IMR-90 (cell line): ENCODE measurements at regions not wholly inside any gene's neighbourhood (a gene's known extent, or its start where the extent isn't known, plus 50 kb on each side); places are given as distances from the start of the nearest gene placed in this dataset.

Experiments used
- ATAC-seq: fragments of 200-7000 bp; cut with Tn5 transposase; 2 replicates; pipeline ENCODE4 v1.9.1; 2020; ENCODE audit warnings: low read depth, mild to moderate bottlenecking, moderate library complexity
- BruUV-seq: library from RNA; stranded (reverse); fragments of 400-500 nt; replicated peaks from 2 replicates; lab custom pipeline; 2021; lab: Mats Ljungman, UMichigan
- CTCF ChIA-PET: fragments of 300-600 bp; formaldehyde crosslinking; extraction: SDS; loops from one replicate; lab custom pipeline; 2021; ENCODE audit warnings: antibody characterized with exemption; lab: Yijun Ruan, JAX
- POLR2A ChIA-PET: fragments of 300-600 bp; sonication (Branson Sonifier 250); formaldehyde crosslinking; loops from one replicate; lab custom pipeline; 2022; ENCODE audit warnings: antibody characterized with exemption; ENCODE audit not compliant: unreplicated experiment; lab: Charles Lee
- DNase-seq: peaks from one replicate; pipeline ENCODE4 v3.0.0; 2013
- H2AFZ ChIP-seq: replicated peaks from 2 replicates; pipeline ENCODE3; 2013; ENCODE audit warnings: low read length, mild to moderate bottlenecking; ENCODE audit not compliant: poor library complexity
- H2AK5ac ChIP-seq: 2 replicates; pipeline ENCODE4 v1.6.1; 2013; ENCODE audit warnings: low read depth, low read length, inconsistent platforms
- H2AK9ac ChIP-seq: replicated peaks from 2 replicates; pipeline ENCODE3; 2013; ENCODE audit warnings: mild to moderate bottlenecking, low read depth, low read length, moderate library complexity; ENCODE audit not compliant: poor library complexity
- H2BK120ac ChIP-seq: 2 replicates; pipeline ENCODE4 v1.6.1; 2013; ENCODE audit warnings: low read depth, low read length, inconsistent platforms
- H2BK15ac ChIP-seq: 3 replicates; pipeline ENCODE4 v1.6.1; 2013; ENCODE audit warnings: low read depth, low read length, inconsistent platforms
- H2BK20ac ChIP-seq: 2 replicates; pipeline ENCODE4 v1.6.1; 2013; ENCODE audit warnings: low read depth, mild to moderate bottlenecking, inconsistent platforms, low read length, moderate library complexity
- H2BK5ac ChIP-seq: 2 replicates; pipeline ENCODE4 v1.6.1; 2013; ENCODE audit warnings: mild to moderate bottlenecking, low read depth, low read length, inconsistent platforms; ENCODE audit not compliant: poor library complexity, severe bottlenecking
- H3K14ac ChIP-seq: replicated peaks from 2 replicates; pipeline ENCODE4 v1.6.1; 2013; ENCODE audit warnings: low read depth, low read length, inconsistent platforms
- H3K18ac ChIP-seq: 2 replicates; pipeline ENCODE4 v1.6.1; 2013; ENCODE audit warnings: low read depth, low read length, control low read depth
- H3K23ac ChIP-seq: 2 replicates; pipeline ENCODE4 v1.6.1; 2013; ENCODE audit warnings: low read depth, low read length, inconsistent platforms
- H3K27ac ChIP-seq: 2 replicates; pipeline ENCODE4 v1.5.1; 2013; ENCODE audit warnings: mild to moderate bottlenecking, control low read depth, low read length; ENCODE audit not compliant: insufficient read depth
- H3K27me3 ChIP-seq: 2 replicates; pipeline ENCODE4 v1.6.1; 2013; ENCODE audit warnings: low read length; ENCODE audit not compliant: control insufficient read depth, insufficient read depth
- H3K36me3 ChIP-seq: 2 replicates; pipeline ENCODE4 v1.6.1; 2013; ENCODE audit warnings: low read length, mixed read lengths; ENCODE audit not compliant: control insufficient read depth, insufficient read depth
- H3K4ac ChIP-seq: 2 replicates; pipeline ENCODE4 v1.6.1; 2013; ENCODE audit warnings: low read depth, low read length, inconsistent platforms
- H3K4me1 ChIP-seq: 2 replicates; pipeline ENCODE4 v1.6.1; 2013; ENCODE audit warnings: low read length, mixed read lengths; ENCODE audit not compliant: control insufficient read depth, insufficient read depth
- H3K4me2 ChIP-seq: 2 replicates; pipeline ENCODE4 v1.6.1; 2013; ENCODE audit warnings: low read depth, mild to moderate bottlenecking, control low read depth, low read length, moderate library complexity
- H3K4me3 ChIP-seq: 2 replicates; pipeline ENCODE4 v1.5.1; 2013; ENCODE audit warnings: low read depth, mild to moderate bottlenecking, control low read depth, low read length, moderate library complexity; ENCODE audit not compliant: insufficient read depth
- H3K56ac ChIP-seq: 2 replicates; pipeline ENCODE4 v1.6.1; 2013; ENCODE audit warnings: low read length, inconsistent platforms; ENCODE audit not compliant: insufficient read depth; ENCODE audit errors: extremely low read depth
- H3K79me1 ChIP-seq, 2 experiments: 2 replicates each; pipeline ENCODE4 v1.6.1; 2013; ENCODE audit warnings: low read length in 2 of 2, inconsistent platforms in 1 of 2, low read depth in 1 of 2
- H3K9ac ChIP-seq: 2 replicates; pipeline ENCODE4 v1.6.1; 2013; ENCODE audit warnings: low read depth, low read length, control low read depth
- H3K9me1 ChIP-seq: 2 replicates; pipeline ENCODE4 v1.6.1; 2013; ENCODE audit warnings: low read length, inconsistent platforms; ENCODE audit not compliant: insufficient read depth
- H3K9me3 ChIP-seq: 2 replicates; pipeline ENCODE4 v1.6.1; 2013; ENCODE audit warnings: low read length; ENCODE audit not compliant: control insufficient read depth, insufficient read depth
- H4K20me1 ChIP-seq: 2 replicates; pipeline ENCODE4 v1.6.1; 2013; ENCODE audit warnings: low read length, inconsistent platforms; ENCODE audit not compliant: insufficient read depth
- H4K5ac ChIP-seq: 2 replicates; pipeline ENCODE4 v1.6.1; 2013; ENCODE audit warnings: mild to moderate bottlenecking, low read depth, low read length, control low read depth
- H4K8ac ChIP-seq, 2 experiments: 2 replicates each; pipeline ENCODE4 v1.6.1; 2013; ENCODE audit warnings: low read depth in 2 of 2, low read length in 2 of 2, control low read depth in 1 of 2, inconsistent platforms in 1 of 2
- H4K91ac ChIP-seq: 2 replicates; pipeline ENCODE4 v1.6.1; 2013; ENCODE audit warnings: low read depth, low read length, inconsistent platforms; ENCODE audit not compliant: insufficient read depth
- BHLHE40 ChIP-seq: fragments of 150-350 bp; IDR thresholded peaks from 2 replicates; pipeline ENCODE4 v1.6.1; 2016; ENCODE audit warnings: mild to moderate bottlenecking, low read depth, low read length
- CEBPB ChIP-seq: IDR thresholded peaks from 2 replicates; pipeline ENCODE4 v1.6.1; 2012; ENCODE audit warnings: low read depth, low read length, improper control_type of control experiment
- CHD1 ChIP-seq: IDR thresholded peaks from 2 replicates; pipeline ENCODE4 v1.6.1; 2012; ENCODE audit warnings: low read depth, low read length, improper control_type of control experiment
- FOS ChIP-seq: fragments of 150-350 bp; IDR thresholded peaks from 2 replicates; pipeline ENCODE4 v1.6.1; 2016; ENCODE audit warnings: low read depth, low read length
- MAZ ChIP-seq: IDR thresholded peaks from 2 replicates; pipeline ENCODE4 v1.6.1; 2012; ENCODE audit warnings: low read depth, mild to moderate bottlenecking, low read length, improper control_type of control experiment, moderate library complexity, borderline replicate concordance
- MXI1 ChIP-seq: IDR thresholded peaks from 2 replicates; pipeline ENCODE4 v1.6.1; 2012; ENCODE audit warnings: low read depth, mild to moderate bottlenecking, low read length, moderate library complexity, borderline replicate concordance
- NFE2L2 ChIP-seq: fragments of 150-350 bp; IDR thresholded peaks from 2 replicates; pipeline ENCODE4 v1.6.1; 2016; ENCODE audit warnings: low read depth, mild to moderate bottlenecking, low read length
- RAD21 ChIP-seq: IDR thresholded peaks from 2 replicates; pipeline ENCODE4 v1.6.1; 2012; ENCODE audit warnings: low read length, improper control_type of control experiment
- RCOR1 ChIP-seq: IDR thresholded peaks from 2 replicates; pipeline ENCODE4 v1.6.1; 2012; ENCODE audit warnings: mild to moderate bottlenecking, low read length, improper control_type of control experiment; ENCODE audit not compliant: insufficient replicate concordance
- RFX5 ChIP-seq: IDR thresholded peaks from 2 replicates; pipeline ENCODE4 v1.8.0; 2012; ENCODE audit warnings: low read depth, mild to moderate bottlenecking, low read length, moderate library complexity
- SMC3 ChIP-seq: fragments of 150-350 bp; IDR thresholded peaks from 2 replicates; pipeline ENCODE4 v1.6.1; 2016; ENCODE audit warnings: low read depth, mild to moderate bottlenecking, antibody characterized with exemption, low read length, moderate library complexity
- WGBS, 2 experiments: methylation state at CpG; one replicate each; pipeline versions ENCODE4 v1.1.5 to v1.1.7; 2013; ENCODE audit warnings: missing lambda C conversion rate in 2 of 2; ENCODE audit not compliant: insufficient read length in 1 of 2; ENCODE audit errors: extremely low coverage in 2 of 2; 5-methylcytosine and 5-hydroxymethylcytosine counted together
- dilution Hi-C: fragments of 300-500 bp; cut with HindIII; formaldehyde crosslinking; loops from one replicate; pipeline ENCODE4 v1.14.3; 2018; ENCODE audit warnings: low sequenced_read_pairs; ENCODE audit not compliant: unreplicated experiment
- in situ Hi-C: fragments of 300-500 bp; cut with MboI; formaldehyde crosslinking; loops from 3 replicates; pipeline ENCODE4 v1.14.3; 2019; ENCODE audit warnings: low sequenced_read_pairs, inconsistent platforms, mixed read lengths
- intact Hi-C: fragments of 100-400 bp; cut with micrococcal nuclease; formaldehyde crosslinking; loops from 2 replicates; pipeline ENCODE4 v1.10.0; 2022
- TF ChIP-seq, protein P1 (sequence below): conservative IDR thresholded peaks from 2 replicates; pipeline ENCODE4 v1.5.1; 2012; ENCODE audit warnings: mild to moderate bottlenecking, low read depth, low read length, improper control_type of control experiment
- TF ChIP-seq, protein P2 (sequence below): fragments of 150-350 bp; IDR thresholded peaks from 2 replicates; pipeline ENCODE4 v1.6.1; 2017; ENCODE audit warnings: mild to moderate bottlenecking, antibody characterized with exemption, low read length, low read depth
- TF ChIP-seq, protein P3 (sequence below): fragments of 150-350 bp; IDR thresholded peaks from 2 replicates; pipeline ENCODE4 v1.6.1; 2016; ENCODE audit warnings: low read depth, mild to moderate bottlenecking, low read length, moderate library complexity, borderline replicate concordance

DNA sequence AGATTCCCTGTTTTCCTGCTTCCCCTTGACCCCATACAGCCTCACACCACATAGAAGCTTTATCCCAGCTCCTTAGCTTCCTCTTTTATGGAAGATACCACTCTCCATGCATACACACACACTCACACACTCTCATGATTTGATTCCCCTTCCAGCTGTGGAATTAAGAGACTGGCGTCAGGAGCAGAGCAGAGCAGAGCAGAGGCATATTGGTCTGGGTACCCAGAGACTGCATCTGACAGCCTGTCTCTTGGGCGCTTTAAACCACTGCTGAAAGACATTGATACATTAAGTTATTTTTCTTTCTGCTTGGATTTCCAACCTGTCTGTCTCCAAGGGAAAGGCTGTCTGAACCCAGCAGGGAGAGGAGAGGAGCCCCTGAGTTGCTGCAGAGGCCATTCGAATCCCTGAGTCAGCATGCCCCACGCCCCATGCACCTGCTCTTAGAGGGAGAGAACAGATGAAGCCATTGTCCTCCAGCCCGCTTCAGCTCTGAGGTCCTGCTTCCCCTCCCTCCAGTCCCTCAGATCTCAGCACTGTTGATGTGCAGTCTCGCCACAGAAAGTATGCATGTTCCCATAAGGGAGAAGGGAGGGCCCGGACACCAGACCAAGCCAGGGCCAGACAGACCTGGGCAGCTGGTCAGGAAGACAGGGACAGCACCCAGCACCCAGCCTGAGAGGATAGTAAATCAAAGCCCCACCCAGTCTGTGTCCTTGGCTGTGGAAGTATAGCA, 66.7 kb upstream of the GJB5 start:
- no peak overlapping the region for H4K8ac ChIP-seq
- H2AFZ ChIP-seq: no peak overlapping the region
- no peak overlapping the region for H3K4me3 ChIP-seq
- no peak overlapping the region for H2AK9ac ChIP-seq
- no peak overlapping the region for H2BK20ac ChIP-seq
- H3K9me1 ChIP-seq: no peaks in the 10 kb centered on the region
- H3K23ac ChIP-seq: no peak overlapping the region
- H4K20me1 ChIP-seq: no peaks in the 10 kb centered on the region
- H3K9ac ChIP-seq: no peak overlapping the region
- H3K4ac ChIP-seq: no peak overlapping the region
- CTCF ChIA-PET: no interaction called here
- in situ Hi-C loops (no loop called here), intact Hi-C loops (no loop called here), dilution Hi-C loops (no loop called here)
- TF ChIP-seq NFE2L2: no peak
- no peak for TF ChIP-seq BHLHE40
- TF ChIP-seq, protein P1, sequence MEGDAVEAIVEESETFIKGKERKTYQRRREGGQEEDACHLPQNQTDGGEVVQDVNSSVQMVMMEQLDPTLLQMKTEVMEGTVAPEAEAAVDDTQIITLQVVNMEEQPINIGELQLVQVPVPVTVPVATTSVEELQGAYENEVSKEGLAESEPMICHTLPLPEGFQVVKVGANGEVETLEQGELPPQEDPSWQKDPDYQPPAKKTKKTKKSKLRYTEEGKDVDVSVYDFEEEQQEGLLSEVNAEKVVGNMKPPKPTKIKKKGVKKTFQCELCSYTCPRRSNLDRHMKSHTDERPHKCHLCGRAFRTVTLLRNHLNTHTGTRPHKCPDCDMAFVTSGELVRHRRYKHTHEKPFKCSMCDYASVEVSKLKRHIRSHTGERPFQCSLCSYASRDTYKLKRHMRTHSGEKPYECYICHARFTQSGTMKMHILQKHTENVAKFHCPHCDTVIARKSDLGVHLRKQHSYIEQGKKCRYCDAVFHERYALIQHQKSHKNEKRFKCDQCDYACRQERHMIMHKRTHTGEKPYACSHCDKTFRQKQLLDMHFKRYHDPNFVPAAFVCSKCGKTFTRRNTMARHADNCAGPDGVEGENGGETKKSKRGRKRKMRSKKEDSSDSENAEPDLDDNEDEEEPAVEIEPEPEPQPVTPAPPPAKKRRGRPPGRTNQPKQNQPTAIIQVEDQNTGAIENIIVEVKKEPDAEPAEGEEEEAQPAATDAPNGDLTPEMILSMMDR: no peak
- no peak for TF ChIP-seq FOS
- TF ChIP-seq SMC3: no peak
- no peak for TF ChIP-seq MXI1
- no peak for TF ChIP-seq RCOR1
- TF ChIP-seq, protein P2, sequence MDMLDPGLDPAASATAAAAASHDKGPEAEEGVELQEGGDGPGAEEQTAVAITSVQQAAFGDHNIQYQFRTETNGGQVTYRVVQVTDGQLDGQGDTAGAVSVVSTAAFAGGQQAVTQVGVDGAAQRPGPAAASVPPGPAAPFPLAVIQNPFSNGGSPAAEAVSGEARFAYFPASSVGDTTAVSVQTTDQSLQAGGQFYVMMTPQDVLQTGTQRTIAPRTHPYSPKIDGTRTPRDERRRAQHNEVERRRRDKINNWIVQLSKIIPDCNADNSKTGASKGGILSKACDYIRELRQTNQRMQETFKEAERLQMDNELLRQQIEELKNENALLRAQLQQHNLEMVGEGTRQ: no peak
- TF ChIP-seq MAZ: no peak
- TF ChIP-seq, protein P3, sequence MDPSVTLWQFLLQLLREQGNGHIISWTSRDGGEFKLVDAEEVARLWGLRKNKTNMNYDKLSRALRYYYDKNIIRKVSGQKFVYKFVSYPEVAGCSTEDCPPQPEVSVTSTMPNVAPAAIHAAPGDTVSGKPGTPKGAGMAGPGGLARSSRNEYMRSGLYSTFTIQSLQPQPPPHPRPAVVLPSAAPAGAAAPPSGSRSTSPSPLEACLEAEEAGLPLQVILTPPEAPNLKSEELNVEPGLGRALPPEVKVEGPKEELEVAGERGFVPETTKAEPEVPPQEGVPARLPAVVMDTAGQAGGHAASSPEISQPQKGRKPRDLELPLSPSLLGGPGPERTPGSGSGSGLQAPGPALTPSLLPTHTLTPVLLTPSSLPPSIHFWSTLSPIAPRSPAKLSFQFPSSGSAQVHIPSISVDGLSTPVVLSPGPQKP: no peak
- no peak for TF ChIP-seq RAD21
- no peak for TF ChIP-seq CEBPB
- no peak for TF ChIP-seq CHD1
- TF ChIP-seq RFX5: no peak
- no peak overlapping the region for H3K4me2 ChIP-seq
- H3K79me1 ChIP-seq: no peaks in the 10 kb centered on the region
- H3K4me1 ChIP-seq: no peaks in the 10 kb centered on the region
- WGBS, 2 experiments: no CpG with 5 or more reads among the region's 7 CpGs
- no peak overlapping the region for H2AK5ac ChIP-seq
- no peak overlapping the region for H3K18ac ChIP-seq
- H3K27ac ChIP-seq: no peak overlapping the region
- POLR2A ChIA-PET: no interaction called here
- no peak overlapping the region for H4K5ac ChIP-seq
- no peaks in the 10 kb centered on the region for H3K27me3 ChIP-seq
- no peaks in the 10 kb centered on the region for H3K36me3 ChIP-seq
- H3K14ac ChIP-seq: no peak overlapping the region
- H2BK15ac ChIP-seq: no peak overlapping the region
- no peak overlapping the region for H3K56ac ChIP-seq
- ATAC-seq: no peak
- no peak for DNase-seq
- H4K91ac ChIP-seq: no peak overlapping the region
- no peaks in the 10 kb centered on the region for H3K9me3 ChIP-seq
- H2BK5ac ChIP-seq: no peak overlapping the region
- no peak overlapping the region for H2BK120ac ChIP-seq
- BruUV-seq: no TSS peak
